GM21526 (cell line): ENCODE measurements at regions not wholly inside any gene's neighbourhood (a gene's known extent, or its start where the extent isn't known, plus 50 kb on each side); places are given as distances from the start of the nearest gene placed in this dataset.

Source experiments
- ATAC-seq: cut with Tn5 transposase; IDR thresholded peaks from one replicate; pipeline ENCODE4 v1.9.1; 2021; ENCODE audit warnings: moderate library complexity; ENCODE audit not compliant: unreplicated experiment, low FRiP score

DNA sequence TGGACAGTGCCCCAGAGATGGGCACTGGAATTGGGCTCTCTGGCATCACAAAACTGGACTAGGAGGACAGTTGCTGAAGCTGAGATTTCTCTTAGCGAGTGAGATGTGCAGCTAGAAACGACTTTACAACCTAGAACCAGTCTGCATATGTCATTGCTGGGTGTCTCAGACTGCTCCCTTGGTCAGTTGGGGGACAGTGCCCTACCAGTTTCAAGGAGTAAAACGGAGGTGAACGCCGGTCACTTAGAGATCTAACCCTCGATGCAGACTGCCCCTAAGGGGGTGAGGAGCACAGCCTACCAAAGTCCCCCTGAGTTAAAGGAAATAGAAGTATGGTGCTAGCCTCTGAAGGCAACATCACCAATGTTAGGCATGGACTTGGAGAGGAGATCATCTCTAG is 704.4 kb upstream of the CDH9 start:
- ATAC-seq = no peak

DNA sequence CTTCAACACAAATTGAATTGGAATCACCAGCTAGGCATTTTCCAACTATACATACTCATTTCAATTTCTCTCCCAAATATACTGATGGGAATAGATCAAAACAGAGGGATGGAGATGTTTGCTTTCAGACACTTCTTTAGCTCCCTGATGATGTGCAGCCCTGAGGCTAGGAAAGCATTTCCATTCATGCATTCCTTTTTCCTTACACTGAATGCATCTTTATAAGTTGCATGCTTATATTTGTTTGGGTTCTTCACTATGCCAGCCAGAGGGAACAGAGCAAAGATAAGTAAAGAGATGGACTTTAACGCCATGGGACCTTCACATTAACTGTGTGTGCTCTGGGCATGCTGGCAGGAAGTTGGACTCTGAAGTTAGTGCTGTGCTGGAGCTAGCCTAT is 696.5 kb upstream of the CDH9 start:
- ATAC-seq = no peak

DNA sequence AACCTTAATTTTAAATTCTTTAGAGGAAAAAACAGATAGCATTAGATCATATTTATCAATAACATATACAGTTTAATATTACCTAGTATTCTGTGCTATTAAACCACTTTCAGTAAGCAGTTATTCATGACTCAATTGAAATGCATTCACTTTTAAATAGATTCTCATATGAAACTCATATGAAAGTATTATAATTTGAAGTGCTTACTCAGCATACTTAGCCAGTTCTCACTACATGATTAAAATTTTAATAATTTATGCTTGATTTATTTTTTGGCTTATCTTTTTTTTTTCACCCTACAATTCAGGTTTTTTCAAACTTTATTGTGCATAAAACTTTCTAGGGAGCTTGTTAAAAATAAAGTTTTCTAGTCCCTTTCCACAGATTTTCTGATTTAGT is 694.9 kb upstream of the CDH9 start:
- no peak for ATAC-seq

DNA sequence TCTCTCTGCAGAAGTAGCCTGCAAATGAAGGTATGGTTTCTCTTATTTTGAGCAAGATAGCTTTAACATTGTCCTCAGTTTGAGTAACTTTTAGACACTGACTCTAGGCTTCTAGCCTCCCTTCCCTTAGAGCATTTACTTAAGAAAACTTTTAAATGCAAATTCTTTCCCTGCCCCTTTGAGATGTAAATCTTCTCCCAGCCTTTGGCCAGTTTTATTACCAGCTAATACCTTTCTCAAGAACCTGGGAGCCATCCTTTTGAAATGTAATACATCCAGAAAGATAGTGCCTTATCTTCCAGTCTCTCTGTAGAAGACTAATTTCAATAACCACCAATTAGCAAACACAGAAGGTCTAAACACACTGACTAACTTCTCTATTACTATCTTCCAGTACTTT is 688.9 kb upstream of the CDH9 start:
- no peak for ATAC-seq

DNA sequence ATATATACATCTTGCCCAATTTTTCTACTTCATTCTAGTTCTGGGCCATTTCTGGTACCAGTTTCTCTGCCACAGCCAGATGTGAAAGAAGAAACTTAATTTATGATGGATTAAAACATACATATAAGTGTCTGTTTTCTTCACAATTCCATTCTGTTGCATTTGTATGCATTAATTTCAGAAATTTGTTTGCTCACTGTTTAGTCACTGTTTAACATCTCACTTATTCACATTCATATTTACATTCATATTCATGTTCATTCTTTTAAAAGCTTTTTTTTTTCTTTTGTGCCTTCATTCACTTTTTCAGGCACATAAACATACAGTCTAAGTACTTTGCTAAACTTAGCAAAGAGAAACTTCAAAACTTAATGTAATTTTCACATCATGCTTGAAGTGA is 684.0 kb upstream of the CDH9 start:
- ATAC-seq = no peak

DNA sequence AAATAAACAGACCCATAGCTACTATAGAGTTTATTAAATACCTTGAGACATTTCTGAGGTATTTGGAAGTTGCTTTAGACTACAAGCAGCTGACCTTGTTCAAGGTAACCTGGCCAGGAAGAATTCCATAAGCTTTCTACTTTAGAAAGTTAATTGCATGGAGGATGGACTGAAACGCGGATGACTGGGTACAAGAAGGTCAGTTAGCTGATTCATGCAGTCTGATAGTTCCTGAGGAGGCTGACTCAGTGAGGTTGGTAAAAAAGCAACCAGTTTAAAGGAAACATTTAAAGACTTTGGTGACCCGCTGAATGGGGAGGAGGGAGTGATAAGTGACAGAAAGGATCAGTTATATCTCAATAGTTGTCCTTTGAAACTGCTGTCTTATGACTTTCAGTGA is 670.1 kb upstream of the CDH9 start:
- no peak for ATAC-seq

DNA sequence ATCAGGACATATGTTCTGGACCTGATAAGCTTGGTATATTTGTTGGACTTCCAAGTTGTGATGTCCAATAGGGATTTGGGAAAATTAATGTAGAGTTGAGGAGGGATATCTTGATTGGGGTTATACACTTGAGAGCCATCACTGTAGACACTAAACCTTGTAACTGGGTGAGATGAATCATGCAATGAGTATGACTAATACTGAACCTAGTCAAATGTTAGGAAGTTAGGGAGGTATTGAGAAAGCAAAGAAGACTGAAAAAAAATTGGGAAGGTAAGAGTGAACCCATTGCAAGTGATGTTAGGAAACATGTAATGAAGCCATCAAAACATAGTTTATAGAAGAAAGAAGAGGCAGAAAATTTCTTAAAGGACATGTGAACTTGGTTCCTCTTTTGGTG is 668.4 kb upstream of the CDH9 start:
- no peak for ATAC-seq

DNA sequence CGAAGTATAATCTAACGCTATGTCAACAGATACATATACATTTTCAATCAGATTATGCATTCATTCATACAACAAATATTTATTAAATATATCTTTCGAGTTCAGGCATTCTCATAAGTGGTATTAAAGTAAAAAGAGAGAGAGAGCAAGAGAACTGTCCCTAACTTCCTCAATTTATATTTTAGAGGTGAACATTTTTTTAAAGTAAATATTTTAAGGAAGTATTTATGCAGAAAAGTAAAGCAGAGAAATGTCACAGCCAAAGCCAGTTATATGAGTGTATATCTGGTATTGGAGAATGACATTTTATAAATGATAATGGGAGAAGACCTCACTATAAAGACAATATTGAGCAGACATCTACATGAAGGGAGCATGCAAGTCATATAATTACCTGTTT is 667.3 kb upstream of the CDH9 start:
- ATAC-seq = no peak

DNA sequence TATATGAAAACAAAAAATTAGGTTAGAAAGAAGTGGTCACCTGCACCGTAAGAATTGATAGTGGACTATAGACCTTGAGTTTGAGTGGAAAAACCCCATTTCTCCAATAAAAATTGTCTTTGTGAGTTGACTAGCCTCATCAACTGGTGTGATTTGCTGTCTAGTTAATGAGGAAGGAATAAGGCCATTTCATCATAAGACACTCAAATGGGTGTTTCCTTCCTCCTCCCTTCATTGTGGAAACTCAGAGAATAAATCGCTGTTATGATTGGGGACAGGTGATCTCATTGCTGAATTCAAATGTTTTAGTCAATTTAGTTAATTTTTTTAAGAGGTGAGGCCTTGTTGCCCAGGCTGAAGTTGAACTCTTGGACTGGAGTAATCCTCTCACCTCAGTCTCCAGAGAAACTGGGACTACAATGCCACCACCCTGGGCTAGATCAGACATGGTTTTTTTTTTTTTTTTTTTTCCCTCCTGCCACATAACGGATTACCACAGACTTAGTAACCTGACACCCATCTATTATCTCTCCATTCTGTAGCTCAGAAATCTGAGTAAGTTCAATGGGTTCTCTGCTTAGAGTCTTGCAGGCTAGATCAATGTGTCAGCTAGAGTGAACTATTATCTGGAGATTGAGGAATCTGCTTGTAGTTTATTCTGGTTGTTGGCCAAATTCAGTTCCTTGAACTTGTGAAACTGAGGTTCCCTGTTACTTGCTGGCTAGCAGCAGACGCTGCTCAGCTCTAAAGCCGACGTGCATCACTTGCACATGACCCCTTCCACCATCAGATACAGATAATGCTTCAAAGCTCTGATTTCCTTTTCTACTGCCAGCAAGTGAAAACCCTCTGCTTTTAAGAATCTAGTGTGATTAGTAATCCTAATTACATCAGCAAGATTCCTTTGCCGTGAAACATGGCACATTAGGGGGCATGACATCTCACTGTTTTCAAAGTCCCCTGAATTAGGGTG is 663.8 kb upstream of the CDH9 start:
- no peak for ATAC-seq

DNA sequence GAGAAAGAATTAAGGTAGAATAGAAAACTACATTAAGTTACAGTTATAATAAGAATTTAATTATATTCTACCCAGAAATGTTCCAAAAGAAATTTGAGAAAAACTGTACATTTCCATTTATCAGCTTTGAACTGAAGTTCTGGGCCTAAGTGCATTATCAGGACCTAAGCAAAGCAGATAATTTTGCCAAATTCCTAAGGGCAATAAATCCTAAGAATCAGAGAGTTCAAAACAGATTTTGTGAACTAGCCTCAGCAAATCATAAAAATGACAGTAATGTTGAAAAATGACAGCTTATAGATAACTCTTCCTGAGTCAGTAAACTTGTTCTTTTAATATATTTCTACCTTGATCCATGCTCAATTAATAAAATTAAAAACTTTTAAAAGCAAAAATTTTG is 662.1 kb upstream of the CDH9 start:
- no peak for ATAC-seq

DNA sequence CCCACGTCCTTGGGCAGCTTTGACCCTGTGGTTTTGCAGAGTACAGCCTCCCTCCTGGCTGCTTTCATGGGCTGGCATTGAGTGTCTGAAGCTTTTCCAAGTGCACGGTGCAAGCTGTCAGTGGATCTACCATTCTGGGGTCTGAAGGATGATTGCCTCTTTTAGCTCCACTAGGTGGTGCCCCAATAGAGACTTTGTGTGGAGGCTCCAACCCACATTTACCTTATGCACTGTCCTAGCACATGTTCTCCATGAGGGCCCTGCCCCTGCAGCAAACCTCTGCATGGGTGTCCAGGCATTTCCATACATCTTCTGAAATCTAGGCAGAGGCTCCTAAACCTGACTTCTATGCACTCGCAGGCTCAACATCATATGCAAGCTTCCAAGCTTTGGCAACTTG is 644.2 kb upstream of the CDH9 start:
- ATAC-seq = no peak

DNA sequence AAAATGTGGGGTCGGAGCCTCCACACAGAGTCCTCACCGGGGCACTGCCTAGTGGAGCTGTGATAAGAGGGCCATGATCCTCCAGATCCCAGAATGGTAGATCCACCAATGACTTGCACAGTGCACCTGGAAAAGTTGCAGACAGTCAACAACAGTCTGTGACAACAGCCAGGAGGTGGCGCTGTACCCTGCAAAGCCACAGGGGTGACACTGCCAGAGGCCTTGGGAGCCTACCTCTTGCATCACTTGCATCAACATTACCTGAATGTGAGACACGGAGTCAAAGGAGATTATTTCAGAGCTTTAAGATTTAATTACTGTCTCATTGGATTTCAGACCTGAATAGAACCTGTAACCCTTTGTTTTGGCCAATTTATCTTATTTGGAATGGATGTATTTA is 614.1 kb upstream of the CDH9 start:
- ATAC-seq = no peak

DNA sequence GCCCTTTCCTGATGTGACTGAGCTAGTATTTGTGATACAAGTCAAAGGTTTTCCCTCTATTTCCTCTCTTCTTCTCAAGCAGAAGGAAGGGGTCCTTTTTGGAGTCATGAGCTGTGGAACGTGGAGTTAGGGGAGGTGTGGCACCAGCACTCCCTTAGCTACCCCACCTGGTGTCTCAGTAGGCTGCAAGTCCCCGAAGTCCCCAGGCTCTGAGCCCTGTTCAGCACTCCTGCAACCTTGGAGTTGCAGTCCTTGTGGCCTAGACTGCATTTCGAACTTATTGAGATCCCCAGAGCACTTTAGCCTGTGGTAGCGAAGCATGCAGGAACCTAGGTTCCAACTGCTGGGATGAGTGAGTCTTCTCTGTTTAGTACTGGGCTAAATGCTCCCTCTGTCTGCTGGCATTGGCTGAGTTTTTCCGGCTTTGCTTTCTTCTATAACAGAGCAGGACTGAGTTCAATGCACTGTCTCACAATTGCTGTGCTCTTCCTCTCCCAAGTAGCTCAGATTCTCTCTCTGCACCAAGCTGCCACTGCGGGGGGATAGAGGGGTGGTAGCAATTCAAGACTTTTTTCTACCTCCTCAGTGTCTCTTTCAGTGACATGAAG is 600.7 kb upstream of the CDH9 start:
- ATAC-seq = no peak

DNA sequence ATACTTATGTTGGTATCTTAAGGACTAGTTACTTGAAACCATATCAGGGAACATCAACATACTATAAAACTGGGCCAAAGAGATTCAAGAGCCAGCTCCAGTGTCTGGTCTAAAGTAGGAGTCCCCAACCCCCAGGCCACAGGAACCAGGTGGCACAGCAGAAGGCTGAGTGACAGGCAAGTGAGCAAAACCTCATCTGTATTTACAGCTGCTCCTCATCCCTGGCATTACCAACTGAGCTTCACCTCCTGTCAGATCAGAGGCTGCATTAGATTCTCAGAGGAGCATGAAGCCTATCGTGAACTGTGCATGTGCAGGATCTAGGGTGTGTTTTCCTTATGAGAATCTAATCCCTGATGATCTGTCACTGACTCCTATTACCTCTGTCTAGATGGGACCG is 581.6 kb upstream of the CDH9 start:
- no peak for ATAC-seq

DNA sequence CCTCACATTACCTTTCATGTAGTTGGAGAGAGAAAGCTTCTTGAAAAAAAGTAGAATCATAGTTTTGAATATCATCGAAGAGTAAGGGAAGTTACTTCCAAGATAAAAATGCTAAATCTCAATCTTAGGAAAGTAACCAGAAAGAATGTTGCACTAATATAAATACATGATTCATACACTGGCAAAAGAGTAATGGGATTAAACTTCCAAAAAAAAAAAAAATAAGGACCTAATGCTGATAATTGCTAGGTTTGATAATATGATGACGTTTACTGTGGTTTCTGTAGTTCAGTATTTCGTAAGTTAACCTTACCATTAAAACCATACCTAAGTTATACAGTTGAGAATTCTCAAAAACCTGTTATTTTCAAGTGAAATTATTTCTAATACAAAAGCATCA is 573.8 kb upstream of the CDH9 start:
- ATAC-seq = no peak

DNA sequence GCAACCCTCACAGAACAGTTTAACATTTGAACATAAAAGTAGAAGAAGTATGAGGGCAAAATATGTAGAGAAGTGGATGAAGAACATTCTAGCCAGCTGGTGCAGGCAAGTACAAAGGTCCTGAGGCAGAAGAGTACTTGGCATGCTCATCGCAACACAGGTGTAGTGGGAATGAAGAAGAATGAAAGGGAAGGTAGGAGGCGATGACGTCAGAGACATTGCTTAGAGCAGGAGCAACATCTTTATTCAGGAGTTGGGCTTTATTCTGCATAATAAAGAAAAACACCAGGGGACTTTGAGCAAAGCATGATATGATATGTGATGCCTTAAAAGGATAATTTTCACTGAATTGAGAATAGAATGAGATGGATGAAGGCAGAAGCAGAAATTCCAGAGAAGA is 570.6 kb upstream of the CDH9 start:
- ATAC-seq = no peak

DNA sequence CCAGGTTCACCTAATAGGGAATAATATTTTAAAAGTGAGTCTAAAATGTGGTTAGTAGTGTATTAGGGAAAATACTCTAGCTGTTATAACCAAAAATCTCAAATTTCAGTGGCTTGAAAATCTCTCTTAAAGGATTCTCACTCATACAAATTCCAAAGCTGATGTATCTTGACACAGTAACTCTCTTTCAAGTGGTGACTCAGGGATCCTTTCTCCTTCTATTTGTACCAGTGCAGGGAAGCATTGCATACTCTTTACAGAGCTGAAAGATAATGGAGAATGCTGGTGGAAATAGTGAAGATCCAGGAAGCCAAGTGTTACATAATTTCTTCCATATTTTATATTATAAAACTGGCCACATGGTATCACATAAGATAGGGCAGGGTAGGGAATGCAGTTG is 560.2 kb upstream of the CDH9 start:
- no peak for ATAC-seq

DNA sequence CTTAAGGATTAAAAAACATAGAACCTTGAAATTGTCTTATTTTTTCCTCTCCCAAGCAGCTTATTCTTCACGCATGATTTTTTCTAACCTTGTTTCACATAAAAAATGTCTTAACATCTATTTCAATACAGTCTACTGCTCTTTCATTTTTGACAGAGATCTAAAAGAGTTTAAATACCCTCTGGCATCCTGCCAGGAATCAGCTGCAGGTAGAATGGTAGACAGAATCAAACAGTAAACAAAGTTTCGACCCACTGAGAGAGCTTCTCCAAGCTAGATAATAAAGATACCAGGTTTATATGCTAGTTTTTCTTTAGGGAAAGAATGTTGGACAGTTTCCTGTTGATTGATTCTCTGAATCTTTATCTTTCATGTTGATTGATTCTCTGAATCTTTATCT is 555.8 kb upstream of the CDH9 start:
- no peak for ATAC-seq

DNA sequence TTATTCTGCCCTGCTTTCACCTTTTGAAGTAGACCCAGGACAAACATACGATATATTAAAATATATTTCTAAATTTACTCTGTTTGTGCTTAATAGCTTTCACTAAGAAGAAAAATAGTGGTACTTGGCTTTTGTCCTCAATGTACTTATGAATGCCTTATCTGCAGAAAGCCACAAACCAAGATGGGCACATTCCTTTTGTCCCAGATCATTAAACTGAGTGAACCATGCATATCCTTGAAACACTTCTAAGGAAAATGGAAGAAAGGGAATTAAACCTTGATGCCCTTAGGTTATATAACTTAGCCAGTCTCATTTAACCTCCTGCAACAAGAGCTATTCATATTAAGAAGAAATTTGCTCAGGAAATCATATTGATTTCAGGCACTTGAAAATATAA is 553.8 kb upstream of the CDH9 start:
- ATAC-seq = no peak

DNA sequence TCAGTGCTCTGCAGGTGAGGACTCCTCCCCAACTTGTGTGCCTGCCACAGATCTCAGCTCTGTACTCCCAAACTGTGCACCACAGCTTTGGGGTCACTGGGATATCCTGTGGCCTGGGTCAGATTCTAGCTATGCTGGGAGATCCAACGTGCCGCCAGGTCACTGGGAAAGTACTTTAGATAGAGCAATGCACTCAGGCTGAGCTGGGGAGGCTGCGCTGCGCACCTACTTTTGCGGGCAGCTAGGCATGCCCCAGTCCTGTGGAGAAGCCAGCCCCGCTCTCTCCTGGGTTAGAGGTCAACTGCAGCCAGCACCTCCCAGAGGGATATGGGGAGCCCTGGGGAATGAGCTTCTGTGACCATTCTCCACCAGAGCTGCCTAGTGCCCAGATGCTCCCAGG is 552.1 kb upstream of the CDH9 start:
- ATAC-seq = no peak

DNA sequence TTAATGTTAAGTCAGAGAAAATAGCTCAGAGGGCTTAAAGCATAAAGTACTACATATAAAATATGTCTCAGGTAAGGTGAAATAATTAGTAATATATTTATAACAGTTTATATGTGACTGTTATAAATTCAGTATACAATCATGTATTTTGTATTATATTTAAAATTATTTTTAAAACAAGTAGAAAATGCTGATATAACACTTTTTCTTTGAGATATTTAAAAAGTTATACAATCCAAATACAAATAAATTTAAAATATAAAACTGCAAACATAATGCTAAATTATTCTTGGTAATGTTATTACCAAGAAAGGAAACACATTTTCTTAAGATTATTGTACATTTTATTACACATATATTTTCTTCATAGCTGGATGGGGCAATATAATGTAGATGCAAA is 539.9 kb upstream of the CDH9 start:
- ATAC-seq = no peak

DNA sequence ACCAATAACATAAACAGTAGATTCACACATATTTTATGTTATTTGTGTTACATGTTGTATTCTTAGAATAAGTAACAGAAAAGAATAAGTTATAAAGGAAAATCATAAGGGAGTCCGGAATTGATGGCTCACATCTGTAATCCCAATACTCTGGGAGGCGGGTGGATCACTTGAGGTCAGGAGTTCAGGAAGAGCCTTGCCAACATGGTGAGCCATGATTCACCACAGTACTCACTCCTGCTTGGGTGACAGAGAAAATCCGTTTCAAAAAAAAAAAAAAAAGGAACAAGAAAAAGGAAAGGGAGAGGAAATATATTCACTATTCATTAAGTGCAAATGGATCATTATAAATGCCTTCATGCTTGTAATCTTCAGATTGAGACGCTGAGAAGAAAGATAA is 533.3 kb upstream of the CDH9 start:
- ATAC-seq = no peak
